CD14-positive monocyte (primary cell): ENCODE measurements at regions not wholly inside any gene's neighbourhood (a gene's known extent, or its start where the extent isn't known, plus 50 kb on each side); places are given as distances from the start of the nearest gene placed in this dataset.

Experiments
- DNase-seq, 3 donors: peaks; one replicate each; pipeline ENCODE4 v3.0.0-alpha.2; 2011 to 2022
- H2AFZ ChIP-seq: 2 replicates; pipeline ENCODE4 v1.6.0; 2012; ENCODE audit warnings: mild to moderate bottlenecking, low read depth, low read length, inconsistent platforms; ENCODE audit not compliant: insufficient read depth, poor library complexity, severe bottlenecking
- H3K27ac ChIP-seq, 2 donors: 1 replicate in 1 of 2; 2 replicates in 1 of 2; pipeline ENCODE4 v1.5.1; 2012 to 2013; ENCODE audit warnings: low read length in 2 of 2, control low read depth in 1 of 2, inconsistent platforms in 1 of 2, low read depth in 1 of 2, mild to moderate bottlenecking in 1 of 2
- H3K27me3 ChIP-seq, 2 donors: one replicate each; pipeline versions ENCODE4 v1.6.0 to v1.6.1; 2011 to 2013; ENCODE audit warnings: low read length in 2 of 2; ENCODE audit not compliant: control insufficient read depth in 2 of 2, insufficient read depth in 2 of 2
- H3K36me3 ChIP-seq, 2 donors: replicated peaks in 1 of 2; 1 replicate in 1 of 2; 2 replicates in 1 of 2; pipeline versions ENCODE4 v1.5.1 to v1.6.1; 2012 to 2013; ENCODE audit warnings: low read length in 2 of 2, control low read depth in 1 of 2, inconsistent platforms in 1 of 2, mild to moderate bottlenecking in 1 of 2; ENCODE audit not compliant: insufficient read depth in 2 of 2, control insufficient read depth in 1 of 2
- H3K4me1 ChIP-seq, 2 donors: 1 replicate in 1 of 2; 2 replicates in 1 of 2; pipeline versions ENCODE4 v1.5.1 to v1.6.1; 2012 to 2013; ENCODE audit warnings: low read length in 2 of 2, control low read depth in 1 of 2, inconsistent platforms in 1 of 2, mild to moderate bottlenecking in 1 of 2, moderate library complexity in 1 of 2; ENCODE audit not compliant: insufficient read depth in 2 of 2, control insufficient read depth in 1 of 2
- H3K4me2 ChIP-seq: replicated peaks from 2 replicates; pipeline ENCODE3; 2012; ENCODE audit warnings: low read length, moderate library complexity, mild to moderate bottlenecking; ENCODE audit not compliant: poor library complexity, severe bottlenecking; ENCODE audit errors: extremely low read depth
- H3K4me3 ChIP-seq, 3 experiments: fragments of 200-600 bp in 1 of 3; sonication (generic) in 1 of 3; replicated peaks in 1 of 3; 1 replicate in 2 of 3; 2 replicates in 1 of 3; pipeline ENCODE4 v1.5.1; 2011 to 2013; ENCODE audit warnings: low read length in 3 of 3, mild to moderate bottlenecking in 3 of 3, control low read depth in 2 of 3, low read depth in 2 of 3, inconsistent platforms in 1 of 3, moderate library complexity in 1 of 3
- H3K79me2 ChIP-seq: 2 replicates; pipeline ENCODE4 v1.6.0; 2012; ENCODE audit warnings: mild to moderate bottlenecking, control low read depth, inconsistent platforms, low read length, moderate library complexity; ENCODE audit not compliant: insufficient read depth
- H3K9ac ChIP-seq: 2 replicates; pipeline ENCODE4 v1.6.0; 2017; ENCODE audit warnings: low read length, mild to moderate bottlenecking; ENCODE audit not compliant: insufficient read depth, poor library complexity, severe bottlenecking
- H3K9me3 ChIP-seq, 2 donors: replicated peaks in 1 of 2; 1 replicate in 1 of 2; 2 replicates in 1 of 2; pipeline versions ENCODE4 v1.5.1 to v1.6.1; 2012 to 2013; ENCODE audit warnings: low read length in 2 of 2, control low read depth in 1 of 2; ENCODE audit not compliant: control insufficient read depth in 1 of 2, insufficient read depth in 1 of 2
- H4K20me1 ChIP-seq: 2 replicates; pipeline ENCODE4 v1.6.0; 2012; ENCODE audit warnings: mild to moderate bottlenecking, low read length, control low read depth, moderate library complexity; ENCODE audit not compliant: insufficient read depth
- H3K27ac Mint-ChIP-seq, 7 donors: one replicate each; pipeline ENCODE4 v1.8.0; 2020; ENCODE audit warnings: mild to moderate bottlenecking in 7 of 7, mixed read lengths in 7 of 7, moderate library complexity in 6 of 7, inconsistent platforms in 2 of 7
- H3K27me3 Mint-ChIP-seq, 3 donors: one replicate each; pipeline ENCODE4 v1.8.0; 2021 to 2022; ENCODE audit warnings: low read depth in 3 of 3, mild to moderate bottlenecking in 3 of 3, mixed read lengths in 3 of 3, moderate library complexity in 3 of 3, inconsistent platforms in 1 of 3
- H3K36me3 Mint-ChIP-seq, 2 donors: one replicate each; pipeline ENCODE4 v1.8.0; 2020; ENCODE audit warnings: mixed read lengths in 2 of 2, inconsistent platforms in 1 of 2, mild to moderate bottlenecking in 1 of 2
- H3K4me1 Mint-ChIP-seq: one replicate; pipeline ENCODE4 v1.8.0; 2020; ENCODE audit warnings: mild to moderate bottlenecking, mixed read lengths
- H3K4me3 Mint-ChIP-seq, 2 donors: one replicate each; pipeline ENCODE4 v1.8.0; 2020; ENCODE audit warnings: mild to moderate bottlenecking in 2 of 2, mixed read lengths in 2 of 2, moderate library complexity in 1 of 2
- H3K9me3 Mint-ChIP-seq, 7 donors: one replicate each; pipeline ENCODE4 v1.8.0; 2020 to 2022; ENCODE audit warnings: mixed read lengths in 7 of 7, mild to moderate bottlenecking in 6 of 7, moderate library complexity in 6 of 7, inconsistent platforms in 2 of 7
- WGBS: methylation state at CpG from one replicate; pipeline ENCODE4 v1.1.5; 2013; ENCODE audit warnings: missing lambda C conversion rate; ENCODE audit not compliant: insufficient coverage; 5-methylcytosine and 5-hydroxymethylcytosine counted together
- intact Hi-C, 2 donors: fragments of 100-400 bp; cut with micrococcal nuclease; formaldehyde crosslinking; loops; one replicate each; pipeline versions ENCODE4 v1.15.0 to v1.15.1; 2023
- TF ChIP-seq, protein P1 (sequence below): fragments of 200-600 bp; IDR thresholded peaks from one replicate; pipeline ENCODE4 v1.8.0; 2022; ENCODE audit warnings: antibody characterized with exemption, mild to moderate bottlenecking

GRCh38 chr2:14081521-14081920 lies 551.0 kb upstream of the LRATD1 start:
- intact Hi-C loops: no loop called here
- no peak overlapping the region for H3K4me2 ChIP-seq
- TF ChIP-seq, protein P1, sequence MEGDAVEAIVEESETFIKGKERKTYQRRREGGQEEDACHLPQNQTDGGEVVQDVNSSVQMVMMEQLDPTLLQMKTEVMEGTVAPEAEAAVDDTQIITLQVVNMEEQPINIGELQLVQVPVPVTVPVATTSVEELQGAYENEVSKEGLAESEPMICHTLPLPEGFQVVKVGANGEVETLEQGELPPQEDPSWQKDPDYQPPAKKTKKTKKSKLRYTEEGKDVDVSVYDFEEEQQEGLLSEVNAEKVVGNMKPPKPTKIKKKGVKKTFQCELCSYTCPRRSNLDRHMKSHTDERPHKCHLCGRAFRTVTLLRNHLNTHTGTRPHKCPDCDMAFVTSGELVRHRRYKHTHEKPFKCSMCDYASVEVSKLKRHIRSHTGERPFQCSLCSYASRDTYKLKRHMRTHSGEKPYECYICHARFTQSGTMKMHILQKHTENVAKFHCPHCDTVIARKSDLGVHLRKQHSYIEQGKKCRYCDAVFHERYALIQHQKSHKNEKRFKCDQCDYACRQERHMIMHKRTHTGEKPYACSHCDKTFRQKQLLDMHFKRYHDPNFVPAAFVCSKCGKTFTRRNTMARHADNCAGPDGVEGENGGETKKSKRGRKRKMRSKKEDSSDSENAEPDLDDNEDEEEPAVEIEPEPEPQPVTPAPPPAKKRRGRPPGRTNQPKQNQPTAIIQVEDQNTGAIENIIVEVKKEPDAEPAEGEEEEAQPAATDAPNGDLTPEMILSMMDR: no peak
- no peaks in the 10 kb centered on the region for H3K36me3 ChIP-seq
- H3K4me1 ChIP-seq: no peaks in the 10 kb centered on the region
- no peaks in the 10 kb centered on the region for H3K27me3 ChIP-seq
- Mint-ChIP-seq H3K36me3 (no peaks in the 10 kb centered on the region), H3K4me1 (no peaks in the 10 kb centered on the region), H3K4me3 (no peak overlapping the region), H3K27me3 (no peaks in the 10 kb centered on the region), H3K27ac (peak overlapping the region in 1 of 7 donors; percentile 32), H3K9me3 (peaks cover 2 to 12% (median 8%) of the 10 kb centered on the region in 7 donors)
- 80% methylated on average over 1 of the region's 1 CpG for WGBS
- H3K4me3 ChIP-seq: no peak overlapping the region
- H4K20me1 ChIP-seq: no peaks in the 10 kb centered on the region
- H3K9ac ChIP-seq: no peak overlapping the region
- no peak for DNase-seq
- no peak overlapping the region for H2AFZ ChIP-seq
- H3K9me3 ChIP-seq: peaks cover 0 to 13% of the 10 kb centered on the region in 2 donors
- H3K27ac ChIP-seq: no peak overlapping the region
- H3K79me2 ChIP-seq: no peaks in the 10 kb centered on the region

- H3K9me3 Mint-ChIP-seq: peaks cover 2 to 12% (median 9%) of the 10 kb centered on the region in 7 donors
- no peaks in the 10 kb centered on the region for H3K27me3 ChIP-seq
- no peaks in the 10 kb centered on the region for H4K20me1 ChIP-seq
- H3K4me2 ChIP-seq: no peak overlapping the region
- no peaks in the 10 kb centered on the region for H3K36me3 Mint-ChIP-seq
- no peak overlapping the region for H2AFZ ChIP-seq
- no peak for DNase-seq
- intact Hi-C loops: no loop called here
- H3K4me3 Mint-ChIP-seq: no peak overlapping the region
- TF ChIP-seq, protein P1: no peak
- no peaks in the 10 kb centered on the region for H3K4me1 Mint-ChIP-seq
- H3K4me3 ChIP-seq: no peak overlapping the region
- 91% methylated on average over 5 of the region's 5 CpGs for WGBS
- no peaks in the 10 kb centered on the region for H3K27me3 Mint-ChIP-seq
- H3K27ac Mint-ChIP-seq: no peak overlapping the region
- H3K79me2 ChIP-seq: no peaks in the 10 kb centered on the region
- no peak overlapping the region for H3K27ac ChIP-seq
- H3K36me3 ChIP-seq: no peaks in the 10 kb centered on the region
- no peak overlapping the region for H3K9ac ChIP-seq
- H3K4me1 ChIP-seq: no peaks in the 10 kb centered on the region
- peaks cover 0 to 13% of the 10 kb centered on the region in 2 donors for H3K9me3 ChIP-seq
Observed at GRCh38 chr2:14082640-14083039, 549.9 kb upstream of the LRATD1 start.
